ENCODE measurements at regions not wholly inside any gene's neighbourhood (a gene's known extent, or its start where the extent isn't known, plus 50 kb on each side); places are given as distances from the start of the nearest gene placed in this dataset.

- Histone ChIP-seq H3K9ac (ENCODE audit: low read depth in 2 of 2, low read length in 2 of 2) (no peak overlapping the region), H3K9me3 (no peaks in the 10 kb centered on the region), H3K27me3 (no peaks in the 10 kb centered on the region), H3K36me3 (no peaks in the 10 kb centered on the region), H3K27ac (no peak overlapping the region), H3K4me1 (peaks cover 3% of the 10 kb centered on the region), H3K4me3 (no peak overlapping the region)
- TF ChIP-seq CTCF (IDR thresholded peaks at IDR 0.05) = no peak
- DNase-seq = no peak
- intact Hi-C loops (cut with DNase I) = no loop called here
Measured at GRCh38 chr12:38956337-38956736, 50.9 kb upstream of the CPNE8 start.

All from colonic mucosa (tissue), 4 donors.